Smooth muscle cell (in vitro differentiated cells): ENCODE measurements at regions not wholly inside any gene's neighbourhood (a gene's known extent, or its start where the extent isn't known, plus 50 kb on each side); places are given as distances from the start of the nearest gene placed in this dataset.

ENCODE experiments used
- DNase-seq: peaks from one replicate; lab custom pipeline; 2025; ENCODE audit not compliant: unreplicated experiment; lab: John Stamatoyannopoulos, UW
- H2AFZ ChIP-seq: fragments of 200-600 bp; sonication (generic); 2 replicates; pipeline ENCODE4 v1.6.0; 2016; ENCODE audit warnings: antibody characterized with exemption, low read depth, mild to moderate bottlenecking
- H3F3A ChIP-seq: fragments of 200-600 bp; sonication (generic); 2 replicates; pipeline ENCODE4 v1.6.0; 2017; ENCODE audit warnings: antibody characterized with exemption, low read depth
- H3K27ac ChIP-seq: fragments of 200-600 bp; sonication (generic); 2 replicates; pipeline ENCODE4 v1.5.1; 2016; ENCODE audit warnings: low read depth, mild to moderate bottlenecking
- H3K27me3 ChIP-seq: fragments of 200-600 bp; sonication (generic); 2 replicates; pipeline ENCODE4 v1.6.1; 2016; ENCODE audit warnings: low read depth, mild to moderate bottlenecking
- H3K36me3 ChIP-seq: fragments of 200-600 bp; sonication (generic); 2 replicates; pipeline ENCODE4 v1.5.1; 2016; ENCODE audit warnings: low read depth
- H3K4me1 ChIP-seq: fragments of 200-600 bp; sonication (generic); 2 replicates; pipeline ENCODE4 v1.5.1; 2016; ENCODE audit warnings: low read depth
- H3K4me2 ChIP-seq: fragments of 200-600 bp; sonication (generic); 2 replicates; pipeline ENCODE4 v1.6.0; 2016; ENCODE audit warnings: mild to moderate bottlenecking
- H3K4me3 ChIP-seq: fragments of 200-600 bp; sonication (generic); 2 replicates; pipeline ENCODE4 v1.5.1; 2016; ENCODE audit warnings: mild to moderate bottlenecking
- H3K79me2 ChIP-seq: fragments of 200-600 bp; sonication (generic); 2 replicates; pipeline ENCODE4 v1.6.0; 2016; ENCODE audit warnings: low read depth, mild to moderate bottlenecking
- H3K9ac ChIP-seq: fragments of 200-600 bp; sonication (generic); 2 replicates; pipeline ENCODE4 v1.6.0; 2016; ENCODE audit warnings: low read depth
- H3K9me3 ChIP-seq: fragments of 200-600 bp; sonication (generic); replicated peaks from 2 replicates; pipeline ENCODE4 v1.5.1; 2016; ENCODE audit warnings: low read depth
- H4K20me1 ChIP-seq: fragments of 200-600 bp; sonication (generic); 2 replicates; pipeline ENCODE4 v1.6.0; 2016; ENCODE audit warnings: low read depth
- CTCF ChIP-seq: fragments of 200-600 bp; sonication (generic); IDR thresholded peaks from 2 replicates; pipeline ENCODE4 v1.5.1; 2017; ENCODE audit warnings: borderline replicate concordance, mild to moderate bottlenecking, antibody characterized with exemption; ENCODE audit not compliant: insufficient read depth, poor library complexity, severe bottlenecking
- WGBS: methylation state at CpG from one replicate; pipeline ENCODE4 v1.1.7; 2016; ENCODE audit warnings: low lambda C conversion rate; 5-methylcytosine and 5-hydroxymethylcytosine counted together

GRCh38 chr2:16117021-16117700 is 176.8 kb downstream of the MYCN start:
- Histone ChIP-seq H4K20me1 (no peaks in the 10 kb centered on the region), H3K9me3 (peaks cover 4% of the 10 kb centered on the region), H3K9ac (no peak overlapping the region), H3K36me3 (no peaks in the 10 kb centered on the region), H3K4me2 (no peak overlapping the region), H3K27me3 (no peaks in the 10 kb centered on the region), H2AFZ (no peak overlapping the region), H3K79me2 (no peaks in the 10 kb centered on the region), H3F3A (no peaks in the 10 kb centered on the region), H3K4me1 (no peaks in the 10 kb centered on the region), H3K4me3 (no peak overlapping the region), H3K27ac (no peak overlapping the region)
- TF ChIP-seq CTCF: no peak
- 92% methylated on average over 9 of the region's 9 CpGs for WGBS
- no peak for DNase-seq

- Histone ChIP-seq H3K9ac (no peak overlapping the region), H3K4me1 (no peaks in the 10 kb centered on the region), H4K20me1 (no peaks in the 10 kb centered on the region), H2AFZ (no peak overlapping the region), H3K27me3 (no peaks in the 10 kb centered on the region), H3K4me2 (no peak overlapping the region), H3F3A (no peaks in the 10 kb centered on the region), H3K9me3 (no peaks in the 10 kb centered on the region), H3K4me3 (no peak overlapping the region), H3K36me3 (no peaks in the 10 kb centered on the region), H3K27ac (no peak overlapping the region), H3K79me2 (no peaks in the 10 kb centered on the region)
- no peak for TF ChIP-seq CTCF
- no peak for DNase-seq
- WGBS: 91% methylated on average over 7 of the region's 7 CpGs
Observed at GRCh38 chr2:16115881-16116830, 175.8 kb downstream of the MYCN start.

GRCh38 chr2:16115291-16115690 is 174.9 kb downstream of the MYCN start:
- Histone ChIP-seq H3K9me3 (no peaks in the 10 kb centered on the region), H3K4me2 (no peak overlapping the region), H3K4me3 (no peak overlapping the region), H3F3A (no peaks in the 10 kb centered on the region), H3K9ac (no peak overlapping the region), H3K4me1 (no peaks in the 10 kb centered on the region), H4K20me1 (no peaks in the 10 kb centered on the region), H3K36me3 (no peaks in the 10 kb centered on the region), H3K79me2 (no peaks in the 10 kb centered on the region), H2AFZ (no peak overlapping the region), H3K27ac (no peak overlapping the region), H3K27me3 (no peaks in the 10 kb centered on the region)
- no peak for TF ChIP-seq CTCF
- no peak for DNase-seq
- 90% methylated on average over 4 of the region's 4 CpGs for WGBS
